ENCODE measurements at regions not wholly inside any gene's neighbourhood (a gene's known extent, or its start where the extent isn't known, plus 50 kb on each side); places are given as distances from the start of the nearest gene placed in this dataset.

- no peak for DNase-seq
- H3K4me1 ChIP-seq, result no peaks in the 10 kb centered on the region
- H3K4me3 ChIP-seq, result no peak overlapping the region
- no peak overlapping the region for H3K27ac ChIP-seq
- intact Hi-C loops (cut with DNase I; ENCODE audit: low total_unique reads), result no loop called here
- H3K9me3 ChIP-seq, result no peaks in the 10 kb centered on the region
- no peaks in the 10 kb centered on the region for H3K27me3 ChIP-seq
- H3K36me3 ChIP-seq (ENCODE audit: low read depth, missing control alignments), result no peaks in the 10 kb centered on the region
- 61 to 78% methylated on average over 3 of the region's 3 CpGs for WGBS, 2 donors
- no peak for TF ChIP-seq CTCF (IDR thresholded peaks at IDR 0.05)
- no peak for TF ChIP-seq POLR2A (IDR thresholded peaks at IDR 0.05)
Measured at GRCh38 chr10:21068026-21068656, 171.0 kb upstream of the NEBL start.

DNA sequence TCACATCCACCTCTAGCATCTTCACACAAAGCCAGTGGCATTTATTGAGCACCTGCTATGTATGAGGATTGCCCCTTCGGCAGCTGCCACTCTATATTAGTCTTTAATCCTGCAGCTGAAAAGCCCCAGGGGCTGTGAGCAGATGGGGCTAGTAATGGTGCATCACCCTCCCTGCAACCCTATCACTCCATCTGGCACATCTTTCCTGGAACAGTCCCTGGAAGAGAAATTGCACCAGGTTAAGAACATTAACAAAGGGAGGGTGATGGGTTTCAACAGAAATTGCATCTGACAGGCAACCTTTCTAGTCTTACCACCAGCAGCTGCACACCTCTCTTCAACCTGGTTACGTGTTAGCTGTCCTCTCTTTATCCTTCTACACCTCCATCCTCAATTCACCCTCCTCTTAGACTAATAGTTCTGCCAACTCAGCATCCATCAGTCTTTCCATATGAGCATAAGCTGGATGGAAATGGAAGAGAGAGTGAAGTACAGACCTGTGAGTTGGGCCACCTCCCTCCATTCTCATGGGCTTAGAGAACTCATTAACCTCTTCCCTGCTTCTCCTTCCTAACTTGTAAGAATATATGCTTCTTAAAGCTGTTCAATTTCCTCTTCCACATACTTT lies 168.6 kb upstream of the NEBL start:
- H3K27ac ChIP-seq, result no peak overlapping the region
- H3K36me3 ChIP-seq (ENCODE audit: low read depth, missing control alignments), result no peaks in the 10 kb centered on the region
- no peaks in the 10 kb centered on the region for H3K4me1 ChIP-seq
- no peak overlapping the region for H3K4me3 ChIP-seq
- no peak for TF ChIP-seq CTCF (IDR thresholded peaks at IDR 0.05)
- no peak for TF ChIP-seq POLR2A (IDR thresholded peaks at IDR 0.05)
- intact Hi-C loops (cut with DNase I; ENCODE audit: low total_unique reads), result no loop called here
- 97 to 98% methylated on average over 2 of the region's 2 CpGs for WGBS, 2 donors
- H3K9me3 ChIP-seq, result no peaks in the 10 kb centered on the region
- no peaks in the 10 kb centered on the region for H3K27me3 ChIP-seq
- DNase-seq, result no peak

DNA sequence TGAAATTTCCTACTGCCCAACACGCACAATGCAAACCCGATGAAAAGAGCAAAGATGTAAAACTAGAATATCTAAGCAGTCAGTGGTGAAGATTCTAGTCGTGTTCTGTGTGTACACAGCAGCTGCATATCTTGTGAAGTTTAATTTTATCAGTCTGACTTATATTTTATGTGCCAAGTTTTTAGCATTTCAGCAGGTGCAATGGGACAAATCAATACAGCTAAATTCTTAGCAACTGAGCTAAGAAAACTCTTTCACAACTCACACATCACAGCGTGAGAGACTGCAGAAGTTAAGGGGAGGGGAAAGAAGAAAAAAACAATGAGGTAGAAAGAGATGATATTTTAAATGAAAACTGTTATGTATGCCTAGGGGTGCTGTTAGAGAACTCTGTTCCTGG lies 164.9 kb upstream of the NEBL start:
- H3K4me3 ChIP-seq, result no peak overlapping the region
- H3K9me3 ChIP-seq, result no peaks in the 10 kb centered on the region
- TF ChIP-seq CTCF (IDR thresholded peaks at IDR 0.05), result no peak
- TF ChIP-seq POLR2A (IDR thresholded peaks at IDR 0.05), result no peak
- H3K27me3 ChIP-seq, result no peaks in the 10 kb centered on the region
- no peak overlapping the region for H3K27ac ChIP-seq
- no peaks in the 10 kb centered on the region for H3K4me1 ChIP-seq
- DNase-seq, result no peak
- no peaks in the 10 kb centered on the region for H3K36me3 ChIP-seq (ENCODE audit: low read depth, missing control alignments)
- 73% methylated on average over 4 of the region's 4 CpGs for WGBS, 2 donors
- intact Hi-C loops (cut with DNase I; ENCODE audit: low total_unique reads), result no loop called here

GRCh38 chr10:21061184-21061583 lies 164.1 kb upstream of the NEBL start:
- intact Hi-C loops (cut with DNase I; ENCODE audit: low total_unique reads), result no loop called here
- no peaks in the 10 kb centered on the region for H3K36me3 ChIP-seq (ENCODE audit: low read depth, missing control alignments)
- TF ChIP-seq POLR2A (IDR thresholded peaks at IDR 0.05) (no peak), CTCF (IDR thresholded peaks at IDR 0.05) (no peak)

GRCh38 chr10:21060626-21061025 lies 163.5 kb upstream of the NEBL start:
- no peaks in the 10 kb centered on the region for H3K27me3 ChIP-seq
- H3K27ac ChIP-seq, result no peak overlapping the region
- TF ChIP-seq CTCF (IDR thresholded peaks at IDR 0.05) (no peak), POLR2A (IDR thresholded peaks at IDR 0.05) (no peak)
- no peak for DNase-seq
- 84% methylated on average over 4 of the region's 4 CpGs for WGBS, 2 donors
- H3K4me1 ChIP-seq, result no peaks in the 10 kb centered on the region
- H3K4me3 ChIP-seq, result no peak overlapping the region
- H3K9me3 ChIP-seq, result no peaks in the 10 kb centered on the region
- no peaks in the 10 kb centered on the region for H3K36me3 ChIP-seq (ENCODE audit: low read depth, missing control alignments)
- intact Hi-C loops (cut with DNase I; ENCODE audit: low total_unique reads), result no loop called here

More at GRCh38 chr10:21061184-21061583, 164.1 kb upstream of the NEBL start:
- H3K27me3 ChIP-seq, result no peaks in the 10 kb centered on the region
- no peaks in the 10 kb centered on the region for H3K9me3 ChIP-seq
- no peak overlapping the region for H3K27ac ChIP-seq
- H3K4me3 ChIP-seq, result no peak overlapping the region
- no peak for DNase-seq
- no peaks in the 10 kb centered on the region for H3K4me1 ChIP-seq
- 86 to 96% methylated on average over 2 of the region's 2 CpGs for WGBS, 2 donors
